ENCODE measurements at regions not wholly inside any gene's neighbourhood (a gene's known extent, or its start where the extent isn't known, plus 50 kb on each side); places are given as distances from the start of the nearest gene placed in this dataset.

DNA sequence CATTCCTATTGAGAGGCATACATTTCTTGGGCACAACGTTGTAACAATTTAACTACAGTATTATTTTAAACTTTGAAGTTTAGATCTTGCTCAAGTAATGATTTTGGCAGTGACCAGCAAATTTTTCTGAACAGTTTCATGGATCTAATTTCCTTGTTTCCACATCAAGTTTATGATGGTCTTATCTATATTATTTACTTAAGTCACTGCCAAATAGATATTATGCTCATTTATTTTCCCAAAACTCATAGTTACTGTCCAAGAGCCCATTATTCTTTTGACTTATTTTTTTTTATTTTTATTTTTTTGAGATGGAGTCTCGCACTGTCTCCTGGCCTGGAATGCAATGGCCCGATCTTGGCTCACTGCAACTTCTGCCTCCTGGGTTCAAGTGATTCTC is 86.5 kb upstream of the TLE4 start:
- TF ChIP-seq, protein P1, sequence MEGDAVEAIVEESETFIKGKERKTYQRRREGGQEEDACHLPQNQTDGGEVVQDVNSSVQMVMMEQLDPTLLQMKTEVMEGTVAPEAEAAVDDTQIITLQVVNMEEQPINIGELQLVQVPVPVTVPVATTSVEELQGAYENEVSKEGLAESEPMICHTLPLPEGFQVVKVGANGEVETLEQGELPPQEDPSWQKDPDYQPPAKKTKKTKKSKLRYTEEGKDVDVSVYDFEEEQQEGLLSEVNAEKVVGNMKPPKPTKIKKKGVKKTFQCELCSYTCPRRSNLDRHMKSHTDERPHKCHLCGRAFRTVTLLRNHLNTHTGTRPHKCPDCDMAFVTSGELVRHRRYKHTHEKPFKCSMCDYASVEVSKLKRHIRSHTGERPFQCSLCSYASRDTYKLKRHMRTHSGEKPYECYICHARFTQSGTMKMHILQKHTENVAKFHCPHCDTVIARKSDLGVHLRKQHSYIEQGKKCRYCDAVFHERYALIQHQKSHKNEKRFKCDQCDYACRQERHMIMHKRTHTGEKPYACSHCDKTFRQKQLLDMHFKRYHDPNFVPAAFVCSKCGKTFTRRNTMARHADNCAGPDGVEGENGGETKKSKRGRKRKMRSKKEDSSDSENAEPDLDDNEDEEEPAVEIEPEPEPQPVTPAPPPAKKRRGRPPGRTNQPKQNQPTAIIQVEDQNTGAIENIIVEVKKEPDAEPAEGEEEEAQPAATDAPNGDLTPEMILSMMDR (IDR thresholded peaks at IDR 0.05): no peak
- no peak for TF ChIP-seq POLR2A (IDR thresholded peaks at IDR 0.05)

Measured in thyroid gland (tissue), 4 donors.